Cardiac fibroblast (primary cell): ENCODE measurements at regions not wholly inside any gene's neighbourhood (a gene's known extent, or its start where the extent isn't known, plus 50 kb on each side); places are given as distances from the start of the nearest gene placed in this dataset.
A peak's percentile ranks its signal among the peaks of the same experiment; 100 is the strongest.

Experiments
- DNase-seq, 2 donors: peaks; one replicate each; pipeline versions ENCODE4 v3.0.0 to v3.0.0-alpha.2; 2010; ENCODE audit warnings: low read depth in 2 of 2
- H3K4me3 ChIP-seq, 2 donors: replicated peaks in 1 of 2; 1 replicate in 1 of 2; 2 replicates in 1 of 2; pipeline ENCODE4 v1.5.1; 2011; ENCODE audit warnings: low read depth in 2 of 2, low read length in 2 of 2, mild to moderate bottlenecking in 2 of 2, moderate library complexity in 1 of 2
- TF ChIP-seq, protein P1 (sequence below): IDR thresholded peaks from one replicate; pipeline ENCODE4 v1.5.1; 2011; ENCODE audit warnings: low read depth, mild to moderate bottlenecking, low read length, inconsistent platforms

DNA sequence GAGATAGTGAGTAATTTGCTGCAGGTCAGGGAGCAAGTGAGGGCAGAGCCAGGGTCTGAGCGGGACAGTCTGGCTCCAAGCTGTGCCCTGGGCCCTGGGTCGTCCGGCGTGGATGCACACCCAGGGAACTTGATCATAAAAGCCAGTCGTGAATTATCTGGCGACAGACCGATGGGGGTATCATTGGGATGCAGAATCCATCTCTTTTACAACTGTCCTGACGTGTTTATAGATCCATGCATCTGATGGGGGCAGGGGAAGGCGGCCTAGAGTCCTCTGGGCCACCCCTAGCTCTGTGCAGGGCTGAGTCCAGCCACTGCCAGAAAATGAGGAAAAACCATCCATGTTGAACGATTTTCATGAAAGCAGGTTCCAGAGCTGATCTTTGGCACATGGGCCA lies 332.8 kb downstream of the C16orf95 start:
- no peak for DNase-seq
- H3K4me3 ChIP-seq = no peak overlapping the region
- TF ChIP-seq, protein P1, sequence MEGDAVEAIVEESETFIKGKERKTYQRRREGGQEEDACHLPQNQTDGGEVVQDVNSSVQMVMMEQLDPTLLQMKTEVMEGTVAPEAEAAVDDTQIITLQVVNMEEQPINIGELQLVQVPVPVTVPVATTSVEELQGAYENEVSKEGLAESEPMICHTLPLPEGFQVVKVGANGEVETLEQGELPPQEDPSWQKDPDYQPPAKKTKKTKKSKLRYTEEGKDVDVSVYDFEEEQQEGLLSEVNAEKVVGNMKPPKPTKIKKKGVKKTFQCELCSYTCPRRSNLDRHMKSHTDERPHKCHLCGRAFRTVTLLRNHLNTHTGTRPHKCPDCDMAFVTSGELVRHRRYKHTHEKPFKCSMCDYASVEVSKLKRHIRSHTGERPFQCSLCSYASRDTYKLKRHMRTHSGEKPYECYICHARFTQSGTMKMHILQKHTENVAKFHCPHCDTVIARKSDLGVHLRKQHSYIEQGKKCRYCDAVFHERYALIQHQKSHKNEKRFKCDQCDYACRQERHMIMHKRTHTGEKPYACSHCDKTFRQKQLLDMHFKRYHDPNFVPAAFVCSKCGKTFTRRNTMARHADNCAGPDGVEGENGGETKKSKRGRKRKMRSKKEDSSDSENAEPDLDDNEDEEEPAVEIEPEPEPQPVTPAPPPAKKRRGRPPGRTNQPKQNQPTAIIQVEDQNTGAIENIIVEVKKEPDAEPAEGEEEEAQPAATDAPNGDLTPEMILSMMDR = no peak

DNA sequence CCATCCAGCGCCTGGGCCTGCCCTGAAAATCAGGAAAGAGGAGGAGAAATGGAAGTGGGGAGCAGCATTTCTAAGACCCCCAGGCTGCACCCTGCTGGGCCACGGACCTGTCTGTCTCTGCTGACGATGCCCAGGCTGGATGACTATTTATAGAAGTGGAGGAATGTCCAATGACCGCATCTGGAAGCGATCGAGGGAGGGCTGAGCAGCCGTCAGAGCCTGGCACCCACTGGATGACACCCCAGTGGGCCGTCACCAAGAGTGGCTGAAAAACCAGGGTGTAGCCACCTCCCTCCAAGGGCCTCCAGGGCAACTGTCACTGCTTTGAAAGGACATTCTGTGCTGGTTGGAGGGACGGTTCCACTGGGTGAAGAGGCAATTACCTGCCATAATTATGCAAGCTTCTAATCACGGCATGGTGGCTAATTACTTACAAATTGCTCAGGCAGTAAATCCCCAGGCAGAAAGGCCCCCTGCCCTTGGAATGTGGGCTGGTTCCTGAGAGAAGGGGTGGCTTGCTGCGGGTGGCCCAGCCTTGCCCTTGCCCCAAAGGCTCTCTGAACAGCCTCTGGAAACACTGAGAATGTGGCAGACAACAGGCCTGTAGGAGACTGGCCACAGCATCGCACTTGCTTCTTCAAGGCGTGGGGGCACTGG lies 332.1 kb downstream of the C16orf95 start:
- TF ChIP-seq, protein P1 = no peak
- DNase-seq = no peak

DNA sequence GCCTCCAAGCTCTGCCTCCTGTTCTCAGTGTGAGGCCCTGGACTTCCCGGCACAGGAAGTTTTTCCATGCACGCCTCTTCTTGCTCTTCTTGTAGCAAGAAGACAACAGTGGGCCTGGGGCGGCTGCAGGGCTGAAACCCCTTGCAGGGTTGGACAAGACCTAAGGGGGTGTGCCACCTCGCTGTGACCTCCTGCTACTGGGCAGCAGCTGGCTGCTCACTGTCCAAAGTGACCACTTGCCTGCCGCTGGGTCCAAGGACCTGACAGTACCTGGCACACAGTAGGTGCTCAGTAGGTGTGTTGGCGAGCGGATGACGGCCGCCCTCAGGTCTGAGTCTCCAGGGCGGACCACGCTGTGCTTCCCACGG lies 331.6 kb downstream of the C16orf95 start:
- H3K4me3 ChIP-seq = no peak overlapping the region
- no peak for DNase-seq
- TF ChIP-seq, protein P1 = no peak

More for the DNA sequence above, 332.1 kb downstream of the C16orf95 start:
- H3K4me3 ChIP-seq = no peak overlapping the region

DNA sequence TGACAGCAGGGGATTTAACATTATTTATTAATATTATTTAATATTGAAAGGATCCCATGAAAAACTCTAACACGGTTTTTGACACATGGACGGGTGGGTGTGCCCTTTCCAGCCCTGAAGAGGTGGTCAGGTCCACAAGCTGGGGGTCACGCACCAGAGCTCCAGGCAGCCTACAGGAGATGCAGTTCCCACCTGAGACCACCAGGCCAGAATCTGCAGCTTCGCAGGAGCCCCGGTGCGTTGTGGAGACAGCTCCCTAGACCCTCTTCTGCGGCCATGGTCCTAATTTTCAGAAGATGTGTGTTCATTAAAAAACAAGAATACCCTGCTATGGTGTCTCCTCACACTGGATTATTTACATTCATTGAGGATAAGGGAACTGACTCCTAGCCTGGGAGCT lies 331.1 kb downstream of the C16orf95 start:
- H3K4me3 ChIP-seq = no peak overlapping the region
- TF ChIP-seq, protein P1 = peak; percentile 4
- DNase-seq = no peak

DNA sequence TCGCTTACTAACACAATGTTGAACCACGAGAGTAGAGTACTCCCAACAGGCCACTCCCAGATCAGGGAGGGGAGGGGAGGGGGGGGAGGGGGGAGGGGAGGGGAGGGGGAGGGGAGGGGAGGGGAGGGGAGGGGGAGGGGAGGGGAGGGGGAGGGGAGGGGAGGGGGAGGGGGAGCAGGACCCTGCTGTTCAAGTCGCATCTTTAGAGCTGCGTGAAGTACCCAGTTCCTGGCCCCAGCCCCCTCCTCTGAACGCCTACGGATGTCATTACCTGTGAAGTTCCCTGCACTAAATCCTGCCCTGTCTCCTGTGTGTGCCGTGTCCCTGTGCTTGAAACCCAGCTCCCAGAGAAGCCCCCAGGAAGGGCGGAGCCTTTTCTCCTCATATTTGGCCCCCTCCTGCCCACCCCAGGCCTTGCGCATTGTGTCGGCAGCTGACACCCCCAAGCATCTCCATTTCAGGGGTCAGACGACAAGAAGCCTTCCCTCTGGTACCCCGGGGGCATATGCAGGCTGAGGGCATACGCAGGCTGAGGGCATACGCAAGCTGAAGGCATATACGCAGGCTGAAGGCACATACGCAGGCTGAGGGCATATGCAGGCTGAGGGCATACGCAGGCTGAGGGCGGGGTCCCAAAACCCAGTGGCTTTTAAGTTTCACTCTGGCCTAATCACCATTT lies 330.2 kb downstream of the C16orf95 start:
- DNase-seq = no peak
- TF ChIP-seq, protein P1 = no peak
- no peak overlapping the region for H3K4me3 ChIP-seq

DNA sequence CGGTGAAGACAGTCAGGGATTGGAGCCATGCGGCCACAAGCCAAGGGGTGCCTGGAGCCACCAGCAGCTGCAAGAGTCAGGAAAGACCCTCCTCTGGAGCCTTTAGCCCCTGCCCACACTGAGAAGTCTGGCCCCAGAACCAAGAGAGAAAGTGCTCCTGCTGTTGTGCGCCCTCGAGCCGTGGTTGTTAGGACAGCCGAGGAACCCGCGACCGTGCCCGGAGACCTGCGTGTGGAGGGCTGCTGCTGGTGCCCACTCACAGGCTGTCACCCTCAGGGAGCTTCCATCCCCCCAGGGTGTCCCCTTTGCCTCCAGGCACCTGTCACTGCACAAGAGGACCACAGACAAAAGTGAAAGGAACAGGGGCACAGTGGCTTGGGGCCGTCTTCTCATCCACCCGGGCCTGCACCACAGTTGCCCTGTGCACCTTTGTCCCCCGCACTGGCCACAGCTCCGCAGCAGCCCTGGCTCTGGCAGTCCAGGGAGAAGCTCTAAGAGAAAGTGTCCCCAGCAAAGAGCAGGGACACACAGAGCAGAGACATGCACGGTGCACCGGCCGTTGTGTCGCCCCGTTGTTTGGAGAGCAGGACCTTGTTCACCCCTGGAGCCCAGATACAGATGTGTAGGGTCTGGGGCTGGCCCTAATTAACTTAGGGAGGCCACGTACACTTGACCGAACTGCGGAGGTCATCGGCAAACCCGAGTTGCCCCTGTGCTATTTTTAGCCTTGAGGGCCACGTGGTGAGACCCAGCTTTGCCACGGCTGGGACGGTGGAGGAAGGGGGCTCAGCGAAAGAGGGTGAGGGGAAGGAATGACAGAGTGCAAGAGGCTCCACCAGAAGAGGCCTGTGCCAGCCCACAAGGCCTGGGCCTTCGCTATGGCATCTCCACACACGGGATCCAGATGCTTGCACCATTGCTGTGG lies 329.2 kb downstream of the C16orf95 start:
- no peak for DNase-seq
- H3K4me3 ChIP-seq = no peak overlapping the region
- TF ChIP-seq, protein P1 = no peak
